DOHH2 (cell line): ENCODE measurements at regions not wholly inside any gene's neighbourhood (a gene's known extent, or its start where the extent isn't known, plus 50 kb on each side); places are given as distances from the start of the nearest gene placed in this dataset.
"Not testable (repeated sequence)": the region's sequence is repeated elsewhere in the genome, so short reads cannot be mapped to it uniquely, and the experiment has no call there.

Source experiments
- H3F3A ChIP-seq: fragments of 200-600 bp; sonication (generic), shearing (Covaris generic); 2 replicates; pipeline ENCODE4 v1.6.0; 2016; ENCODE audit warnings: antibody characterized with exemption, mild to moderate bottlenecking; ENCODE audit not compliant: control insufficient read depth, insufficient read depth
- H3K27ac ChIP-seq: fragments of 200-600 bp; sonication (generic); 2 replicates; pipeline ENCODE4 v1.5.1; 2014; ENCODE audit warnings: low read depth, mild to moderate bottlenecking, low read length, moderate library complexity
- H3K27me3 ChIP-seq: fragments of 200-600 bp; sonication (generic); 2 replicates; pipeline ENCODE4 v1.6.1; 2014; ENCODE audit warnings: mild to moderate bottlenecking, low read length, mixed read lengths; ENCODE audit not compliant: control insufficient read depth
- H3K36me3 ChIP-seq: fragments of 200-600 bp; sonication (generic); 2 replicates; pipeline ENCODE4 v1.6.1; 2014; ENCODE audit warnings: mild to moderate bottlenecking, low read length, moderate library complexity, mixed read lengths; ENCODE audit not compliant: control insufficient read depth
- H3K4me1 ChIP-seq: fragments of 200-600 bp; sonication (generic); 2 replicates; pipeline ENCODE4 v1.6.1; 2014; ENCODE audit warnings: mild to moderate bottlenecking, low read length, mixed read lengths; ENCODE audit not compliant: control insufficient read depth
- H3K4me2 ChIP-seq: fragments of 200-600 bp; sonication (generic); 2 replicates; pipeline ENCODE4 v1.6.0; 2014; ENCODE audit warnings: mild to moderate bottlenecking, low read length, moderate library complexity
- H3K4me3 ChIP-seq: fragments of 200-600 bp; sonication (generic); 2 replicates; pipeline ENCODE4 v1.5.1; 2014; ENCODE audit warnings: mild to moderate bottlenecking, low read length, mixed read lengths
- H3K79me2 ChIP-seq: fragments of 200-600 bp; sonication (generic); 2 replicates; pipeline ENCODE4 v1.6.1; 2014; ENCODE audit warnings: mild to moderate bottlenecking, low read length, mixed read lengths; ENCODE audit not compliant: control insufficient read depth
- H3K9me2 ChIP-seq: fragments of 200-600 bp; sonication (generic); replicated peaks from 2 replicates; pipeline ENCODE4 v1.6.1; 2014; ENCODE audit warnings: mild to moderate bottlenecking, low read length, mixed read lengths; ENCODE audit not compliant: control insufficient read depth
- H3K9me3 ChIP-seq: fragments of 200-600 bp; sonication (generic); 2 replicates; pipeline ENCODE4 v1.6.1; 2014; ENCODE audit warnings: antibody characterized with exemption, low read length, mixed read lengths; ENCODE audit not compliant: control insufficient read depth, insufficient read depth
- H4K20me1 ChIP-seq: fragments of 200-600 bp; sonication (generic); 2 replicates; pipeline ENCODE4 v1.6.0; 2014; ENCODE audit warnings: low read depth, mild to moderate bottlenecking, antibody characterized with exemption, low read length, moderate library complexity; ENCODE audit not compliant: control insufficient read depth, insufficient read depth
- EZH2phosphoT487 ChIP-seq: fragments of 200-600 bp; sonication (generic); IDR thresholded peaks from 2 replicates; pipeline ENCODE4 v1.6.1; 2017; ENCODE audit warnings: borderline replicate concordance, mild to moderate bottlenecking, antibody characterized with exemption, low read length, moderate library complexity, mixed read lengths
- TF ChIP-seq, protein P1 (sequence below): fragments of 200-600 bp; sonication (generic); IDR thresholded peaks from one replicate; pipeline ENCODE4 v1.5.1; 2014; ENCODE audit warnings: antibody characterized with exemption, mild to moderate bottlenecking, low read depth, low read length; ENCODE audit not compliant: poor library complexity, severe bottlenecking

DNA sequence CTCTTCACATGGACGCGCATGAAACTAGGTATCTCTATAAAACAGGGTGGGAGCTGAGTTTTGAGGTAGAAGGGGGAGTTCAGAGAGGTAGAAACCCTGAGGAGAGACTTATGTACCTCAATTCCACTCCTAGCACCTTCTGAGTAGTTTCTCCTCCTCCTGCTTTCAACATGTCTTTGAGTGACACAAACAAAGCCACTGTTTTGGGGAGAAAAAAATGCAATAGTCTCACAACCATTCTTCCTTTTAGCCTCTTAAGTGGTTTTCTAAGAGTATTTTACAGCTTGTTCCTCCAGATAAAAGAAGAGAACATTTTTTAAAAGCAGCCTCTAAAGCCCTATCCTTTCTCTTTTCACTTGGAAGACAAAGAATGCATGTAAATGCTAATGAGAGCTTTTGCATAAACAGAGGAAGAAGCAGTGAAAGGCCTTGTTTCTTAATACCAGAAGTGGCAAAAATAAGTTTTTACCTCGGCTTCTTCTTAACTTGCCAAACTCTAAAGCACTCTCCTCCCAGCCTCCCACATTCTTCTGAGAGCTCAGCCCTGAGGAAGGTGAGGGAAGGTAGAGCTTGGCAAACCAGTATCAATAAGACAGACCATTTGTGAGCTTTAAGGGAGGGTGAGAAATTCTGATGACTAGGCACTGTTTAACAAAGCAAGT is 1304.4 kb upstream of the ACVR2A start:
- Histone ChIP-seq H3K4me1 (no peaks in the 10 kb centered on the region), H3K4me2 (no peak overlapping the region), H3K9me2 (no peaks in the 10 kb centered on the region), H3K36me3 (no peaks in the 10 kb centered on the region), H3K9me3 (no peaks in the 10 kb centered on the region; the same call in 1 of the 2 replicates), H3K27me3 (no peaks in the 10 kb centered on the region), H3K4me3 (no peak overlapping the region), H3K27ac (no peak overlapping the region), H3K79me2 (no peaks in the 10 kb centered on the region), H3F3A (no peaks in the 10 kb centered on the region), H4K20me1 (no peaks in the 10 kb centered on the region)
- no peak for TF ChIP-seq EZH2phosphoT487
- TF ChIP-seq, protein P1, sequence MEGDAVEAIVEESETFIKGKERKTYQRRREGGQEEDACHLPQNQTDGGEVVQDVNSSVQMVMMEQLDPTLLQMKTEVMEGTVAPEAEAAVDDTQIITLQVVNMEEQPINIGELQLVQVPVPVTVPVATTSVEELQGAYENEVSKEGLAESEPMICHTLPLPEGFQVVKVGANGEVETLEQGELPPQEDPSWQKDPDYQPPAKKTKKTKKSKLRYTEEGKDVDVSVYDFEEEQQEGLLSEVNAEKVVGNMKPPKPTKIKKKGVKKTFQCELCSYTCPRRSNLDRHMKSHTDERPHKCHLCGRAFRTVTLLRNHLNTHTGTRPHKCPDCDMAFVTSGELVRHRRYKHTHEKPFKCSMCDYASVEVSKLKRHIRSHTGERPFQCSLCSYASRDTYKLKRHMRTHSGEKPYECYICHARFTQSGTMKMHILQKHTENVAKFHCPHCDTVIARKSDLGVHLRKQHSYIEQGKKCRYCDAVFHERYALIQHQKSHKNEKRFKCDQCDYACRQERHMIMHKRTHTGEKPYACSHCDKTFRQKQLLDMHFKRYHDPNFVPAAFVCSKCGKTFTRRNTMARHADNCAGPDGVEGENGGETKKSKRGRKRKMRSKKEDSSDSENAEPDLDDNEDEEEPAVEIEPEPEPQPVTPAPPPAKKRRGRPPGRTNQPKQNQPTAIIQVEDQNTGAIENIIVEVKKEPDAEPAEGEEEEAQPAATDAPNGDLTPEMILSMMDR = no peak

DNA sequence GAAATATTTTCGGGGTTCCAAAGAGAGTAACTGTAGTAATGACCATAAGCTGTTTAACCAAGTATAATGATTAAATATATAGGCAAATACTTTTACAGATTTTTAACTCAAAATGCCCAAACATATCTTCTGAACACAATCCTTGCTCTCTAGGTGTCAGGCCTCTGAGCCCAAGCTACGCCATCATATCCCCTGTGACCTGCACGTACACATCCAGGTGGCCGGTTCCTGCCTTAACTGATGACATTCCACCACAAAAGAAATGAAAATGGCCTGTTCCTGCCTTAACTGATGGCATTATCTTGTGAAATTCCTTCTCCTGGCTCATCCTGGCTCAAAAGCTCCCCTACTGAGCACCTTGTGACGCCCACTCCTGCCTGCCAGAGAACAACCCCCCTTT is 1305.1 kb upstream of the ACVR2A start:
- H3K9me3 ChIP-seq, H3K9me2 ChIP-seq, H3F3A ChIP-seq, H3K4me3 ChIP-seq, H4K20me1 ChIP-seq, H3K79me2 ChIP-seq, H3K4me2 ChIP-seq, H3K36me3 ChIP-seq, H3K4me1 ChIP-seq, H3K27ac ChIP-seq, H3K27me3 ChIP-seq: not testable (repeated sequence)

DNA sequence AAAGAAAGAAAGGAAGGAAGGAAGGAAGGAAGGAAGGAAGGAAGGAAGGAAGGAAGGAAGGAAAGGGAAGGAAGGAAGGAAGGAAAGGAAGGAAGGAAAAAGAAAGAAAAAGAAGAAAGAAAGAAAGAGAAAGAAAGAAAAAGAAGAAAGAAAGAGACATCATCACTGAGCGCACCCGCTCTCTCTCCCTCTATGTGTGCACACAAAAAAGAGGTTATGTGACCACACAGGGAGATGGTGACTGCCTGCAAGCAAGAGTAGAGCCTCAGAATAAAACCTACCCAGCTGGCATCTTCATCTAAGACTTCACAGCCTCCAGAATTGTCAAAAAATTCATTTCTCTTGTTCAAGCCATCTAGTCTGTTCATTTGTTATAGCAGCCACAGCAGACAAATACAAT is 1307.4 kb upstream of the ACVR2A start:
- no peak overlapping the region for H3K4me2 ChIP-seq
- no peak overlapping the region for H3K27ac ChIP-seq
- H4K20me1 ChIP-seq = no peaks in the 10 kb centered on the region
- H3K36me3 ChIP-seq = no peaks in the 10 kb centered on the region
- H3K4me3 ChIP-seq = no peak overlapping the region
- H3K79me2 ChIP-seq = no peaks in the 10 kb centered on the region
- TF ChIP-seq EZH2phosphoT487 = no peak
- TF ChIP-seq, protein P1 = no peak
- H3K9me3 ChIP-seq = no peaks in the 10 kb centered on the region; the same call in 1 of the 2 replicates
- H3K9me2 ChIP-seq = no peaks in the 10 kb centered on the region
- H3K27me3 ChIP-seq = no peaks in the 10 kb centered on the region
- no peaks in the 10 kb centered on the region for H3F3A ChIP-seq
- H3K4me1 ChIP-seq = no peaks in the 10 kb centered on the region

DNA sequence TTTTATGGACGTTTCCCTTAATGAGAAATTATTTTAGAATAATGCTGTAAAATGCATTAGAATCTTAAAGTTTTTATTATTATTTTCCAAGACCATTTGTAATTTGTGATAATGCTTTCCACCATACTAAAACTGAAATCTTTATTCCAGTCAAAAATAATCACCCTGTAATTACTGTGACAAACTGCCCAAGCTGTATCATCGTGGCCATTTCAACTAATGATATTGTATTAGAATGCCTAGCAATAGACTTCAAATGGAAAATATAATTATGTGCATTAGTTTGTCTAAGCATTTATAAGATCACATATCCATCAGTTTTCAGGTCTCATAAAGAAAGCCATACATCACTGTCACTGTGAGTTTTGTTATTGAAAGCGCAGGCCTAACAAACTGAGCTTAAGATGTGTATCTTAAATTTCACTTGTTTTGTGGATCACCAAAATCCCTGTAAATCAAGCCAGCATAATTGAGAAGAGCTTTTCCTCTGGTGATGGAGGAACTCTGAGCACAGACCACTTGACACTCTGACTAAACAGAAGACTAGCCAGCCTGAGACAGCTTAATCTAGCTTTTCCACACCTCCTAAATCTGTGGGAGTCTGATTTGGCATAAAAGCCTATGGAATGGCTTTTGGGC is 1312.2 kb upstream of the ACVR2A start:
- Histone ChIP-seq H3K79me2 (no peaks in the 10 kb centered on the region), H3F3A (no peaks in the 10 kb centered on the region), H3K4me1 (no peaks in the 10 kb centered on the region), H3K9me2 (no peaks in the 10 kb centered on the region), H3K4me3 (no peak overlapping the region), H4K20me1 (no peaks in the 10 kb centered on the region), H3K27ac (no peak overlapping the region), H3K27me3 (no peaks in the 10 kb centered on the region), H3K4me2 (no peak overlapping the region), H3K9me3 (no peaks in the 10 kb centered on the region; the same call in 1 of the 2 replicates), H3K36me3 (no peaks in the 10 kb centered on the region)
- TF ChIP-seq, protein P1 = no peak
- TF ChIP-seq EZH2phosphoT487 = no peak
